Spleen (tissue), 11 donors: ENCODE measurements at regions not wholly inside any gene's neighbourhood (a gene's known extent, or its start where the extent isn't known, plus 50 kb on each side); places are given as distances from the start of the nearest gene placed in this dataset.

Experiments used
- DNase-seq: peaks from one replicate; pipeline ENCODE4 v3.0.0-alpha.2; 2020
- H3K27ac ChIP-seq, 8 donors: fragments of 200-600 bp; sonication (generic) in 7 of 8; 1 replicate in 4 of 8; 2 replicates in 4 of 8; pipeline versions ENCODE4 v1.5.0 to v1.8.0; 2016 to 2021; ENCODE audit warnings: inconsistent platforms in 4 of 8, mild to moderate bottlenecking in 4 of 8, moderate library complexity in 1 of 8
- H3K27me3 ChIP-seq, 7 donors: fragments of 200-600 bp; sonication (generic) in 6 of 7; replicated peaks in 1 of 7; 1 replicate in 4 of 7; 2 replicates in 3 of 7; pipeline versions ENCODE4 v1.5.0 to v1.8.0; 2016 to 2021; ENCODE audit warnings: inconsistent platforms in 3 of 7, mild to moderate bottlenecking in 1 of 7
- H3K36me3 ChIP-seq, 6 donors: fragments of 200-600 bp; sonication (generic) in 5 of 6; 1 replicate in 4 of 6; 2 replicates in 2 of 6; pipeline versions ENCODE4 v1.5.0 to v1.8.0; 2016 to 2021; ENCODE audit warnings: inconsistent platforms in 2 of 6
- H3K4me1 ChIP-seq, 6 donors: fragments of 200-600 bp; sonication (generic) in 5 of 6; 1 replicate in 3 of 6; 2 replicates in 3 of 6; pipeline versions ENCODE4 v1.5.0 to v1.8.0; 2016 to 2021; ENCODE audit warnings: inconsistent platforms in 3 of 6
- H3K4me3 ChIP-seq, 8 donors: fragments of 200-600 bp; sonication (generic) in 7 of 8; 1 replicate in 4 of 8; 2 replicates in 4 of 8; pipeline versions ENCODE4 v1.5.0 to v1.8.0; 2016 to 2021; ENCODE audit warnings: inconsistent platforms in 4 of 8, mild to moderate bottlenecking in 4 of 8, moderate library complexity in 2 of 8
- H3K9me3 ChIP-seq, 8 donors: fragments of 200-600 bp; sonication (generic) in 7 of 8; 1 replicate in 4 of 8; 2 replicates in 4 of 8; pipeline versions ENCODE4 v1.5.0 to v1.8.0; 2016 to 2021; ENCODE audit warnings: inconsistent platforms in 4 of 8
- CTCF ChIP-seq, 11 experiments: fragments of 200-600 bp in 7 of 11; fragments of 450-650 bp in 4 of 11; sonication (generic) in 4 of 11; IDR thresholded peaks in 8 of 11; conservative IDR thresholded peaks in 3 of 11; 1 replicate in 7 of 11; 2 replicates in 4 of 11; pipeline versions ENCODE4 v1.4.0 to v1.8.0; 2016 to 2021; ENCODE audit warnings: antibody characterized with exemption in 11 of 11, inconsistent platforms in 4 of 11, mild to moderate bottlenecking in 1 of 11
- POLR2A ChIP-seq, 3 donors: fragments of 450-650 bp; IDR thresholded peaks; one replicate each; pipeline ENCODE4 v1.5.1; 2017; ENCODE audit warnings: antibody characterized with exemption in 3 of 3, mild to moderate bottlenecking in 1 of 3
- POLR2AphosphoS5 ChIP-seq, 3 donors: sonication (generic); formaldehyde crosslinking; IDR thresholded peaks; one replicate each; pipeline ENCODE4 v1.5.1; 2017; ENCODE audit warnings: antibody characterized with exemption in 3 of 3
- WGBS, 5 donors: extraction: QIAGEN DNeasy Blood & Tissue Kit in 3 of 5; methylation state at CpG; one replicate each; pipeline versions ENCODE4 v1.1.5 to v1.1.7; 2013 to 2018; 5-methylcytosine and 5-hydroxymethylcytosine counted together
- intact Hi-C: fragments of 100-400 bp; cut with DNase I; formaldehyde crosslinking; loops from one replicate; pipeline ENCODE4 v1.15.0; 2023; ENCODE audit warnings: low total_unique reads
- donor health status: healthy with polysubstance abuse.
- donor health status: DM: no; HTN: no; CAD: no; lungs with moderate emphysema.
- donor health status: DM: no; HTN: no; CAD: no.
- donor health status: Bipolar disorder and iron deficiency.
- donor health status: healthy.
- donor health status: DM: no; HTN: no; CAD: no.
- donor health status: DM: yes; HTN: yes; CAD: no.

- H3K4me1 ChIP-seq, result peaks cover 0 to 8% (median 0%) of the 10 kb centered on the region in 6 donors
- DNase-seq, result no peak
- no peaks in the 10 kb centered on the region for H3K36me3 ChIP-seq
- TF ChIP-seq CTCF (IDR thresholded peaks at IDR 0.05 in 8 of 11, conservative IDR thresholded peaks at IDR 0.05 in 3 of 11) (no peak), POLR2A (IDR thresholded peaks at IDR 0.05) (no peak), POLR2AphosphoS5 (IDR thresholded peaks at IDR 0.05) (no peak)
- H3K4me3 ChIP-seq, result no peak overlapping the region
- 79 to 100% (median 94%) methylated on average over 1 of the region's 1 CpG for WGBS, 5 donors
- no peaks in the 10 kb centered on the region for H3K27me3 ChIP-seq
- intact Hi-C loops, result no loop called here
- H3K27ac ChIP-seq, result no peak overlapping the region
- no peaks in the 10 kb centered on the region for H3K9me3 ChIP-seq
These were observed 125.8 kb upstream of the STT3B start for GRCh38 chr3:31406896-31407295.

DNA sequence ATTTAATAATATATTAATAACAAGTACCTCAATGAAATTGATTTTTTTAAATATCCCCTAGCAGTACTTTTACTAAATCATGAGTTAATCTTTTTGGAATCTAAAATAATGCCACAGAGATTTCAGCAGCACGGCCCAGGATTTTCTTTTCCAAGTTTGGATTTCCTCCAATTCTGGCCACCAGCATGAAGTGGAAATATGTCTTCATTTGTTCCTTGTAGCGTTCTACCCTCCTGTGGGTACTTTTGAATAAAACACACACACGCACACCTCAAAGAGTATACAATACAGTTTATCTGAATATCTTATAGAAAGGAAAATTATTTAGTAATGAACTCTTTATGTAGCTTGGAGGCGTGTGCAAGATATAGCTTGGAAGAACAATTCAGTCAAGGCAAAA is 125.1 kb upstream of the STT3B start:
- no peak for DNase-seq
- Histone ChIP-seq H3K27ac (no peak overlapping the region), H3K4me1 (peaks cover 0 to 2% (median 0%) of the 10 kb centered on the region in 6 donors), H3K27me3 (no peaks in the 10 kb centered on the region), H3K9me3 (no peaks in the 10 kb centered on the region), H3K36me3 (no peaks in the 10 kb centered on the region), H3K4me3 (no peak overlapping the region)
- TF ChIP-seq CTCF (IDR thresholded peaks at IDR 0.05 in 8 of 11, conservative IDR thresholded peaks at IDR 0.05 in 3 of 11) (no peak), POLR2A (IDR thresholded peaks at IDR 0.05) (no peak), POLR2AphosphoS5 (IDR thresholded peaks at IDR 0.05) (no peak)
- intact Hi-C loops, result no loop called here
- WGBS, 5 donors, result 84 to 92% (median 89%) methylated on average over 4 of the region's 4 CpGs

DNA sequence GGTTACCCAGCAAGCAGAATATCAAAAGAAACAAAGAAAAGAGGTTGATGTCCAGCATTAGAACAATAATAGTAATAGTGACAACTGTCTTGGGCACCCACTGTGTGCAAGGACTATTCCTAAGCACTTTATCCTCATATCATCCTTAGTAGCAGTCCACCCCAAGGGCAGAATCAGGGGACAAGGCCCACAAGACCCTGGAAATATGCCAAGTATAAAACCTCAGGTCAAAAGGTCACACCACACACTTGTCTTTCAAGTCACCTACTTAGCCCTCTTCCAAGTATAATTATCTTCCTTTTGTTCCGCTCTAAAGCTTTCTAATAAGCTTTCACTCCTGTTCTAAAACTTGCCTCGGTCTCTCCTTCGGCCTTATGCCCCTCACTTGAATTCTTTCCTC is 124.0 kb upstream of the STT3B start:
- no peak for DNase-seq
- no peaks in the 10 kb centered on the region for H3K27me3 ChIP-seq
- intact Hi-C loops, result no loop called here
- no peaks in the 10 kb centered on the region for H3K36me3 ChIP-seq
- no peak overlapping the region for H3K27ac ChIP-seq
- TF ChIP-seq CTCF (IDR thresholded peaks at IDR 0.05 in 8 of 11, conservative IDR thresholded peaks at IDR 0.05 in 3 of 11) (no peak), POLR2AphosphoS5 (IDR thresholded peaks at IDR 0.05) (no peak), POLR2A (IDR thresholded peaks at IDR 0.05) (no peak)
- H3K4me3 ChIP-seq, result no peak overlapping the region
- H3K9me3 ChIP-seq, result no peaks in the 10 kb centered on the region
- 87 to 95% (median 89%) methylated on average over 3 of the region's 3 CpGs for WGBS, 5 donors
- H3K4me1 ChIP-seq, result no peaks in the 10 kb centered on the region

- no peak for DNase-seq
- no peak overlapping the region for H3K4me3 ChIP-seq
- intact Hi-C loops, result no loop called here
- H3K27me3 ChIP-seq, result no peaks in the 10 kb centered on the region
- no peak overlapping the region for H3K27ac ChIP-seq
- no peaks in the 10 kb centered on the region for H3K36me3 ChIP-seq
- H3K4me1 ChIP-seq, result no peaks in the 10 kb centered on the region
- WGBS, 5 donors, result 83 to 88% (median 87%) methylated on average over 4 of the region's 4 CpGs
- H3K9me3 ChIP-seq, result no peaks in the 10 kb centered on the region
- TF ChIP-seq POLR2AphosphoS5 (IDR thresholded peaks at IDR 0.05) (no peak), POLR2A (IDR thresholded peaks at IDR 0.05) (no peak), CTCF (IDR thresholded peaks at IDR 0.05 in 8 of 11, conservative IDR thresholded peaks at IDR 0.05 in 3 of 11) (no peak)
These were observed 123.3 kb upstream of the STT3B start for GRCh38 chr3:31409389-31409788.
